IMR-90 (cell line): ENCODE measurements at regions not wholly inside any gene's neighbourhood (a gene's known extent, or its start where the extent isn't known, plus 50 kb on each side); places are given as distances from the start of the nearest gene placed in this dataset.

Experiments
- ATAC-seq: fragments of 200-7000 bp; cut with Tn5 transposase; 2 replicates; pipeline ENCODE4 v1.9.1; 2020; ENCODE audit warnings: low read depth, mild to moderate bottlenecking, moderate library complexity
- BruUV-seq: library from RNA; stranded (reverse); fragments of 400-500 nt; replicated peaks from 2 replicates; lab custom pipeline; 2021; lab: Mats Ljungman, UMichigan
- CTCF ChIA-PET: fragments of 300-600 bp; formaldehyde crosslinking; extraction: SDS; loops from one replicate; lab custom pipeline; 2021; ENCODE audit warnings: antibody characterized with exemption; lab: Yijun Ruan, JAX
- POLR2A ChIA-PET: fragments of 300-600 bp; sonication (Branson Sonifier 250); formaldehyde crosslinking; loops from one replicate; lab custom pipeline; 2022; ENCODE audit warnings: antibody characterized with exemption; ENCODE audit not compliant: unreplicated experiment; lab: Charles Lee
- DNase-seq: peaks from one replicate; pipeline ENCODE4 v3.0.0; 2013
- H2AFZ ChIP-seq: replicated peaks from 2 replicates; pipeline ENCODE3; 2013; ENCODE audit warnings: low read length, mild to moderate bottlenecking; ENCODE audit not compliant: poor library complexity
- H2AK5ac ChIP-seq: 2 replicates; pipeline ENCODE4 v1.6.1; 2013; ENCODE audit warnings: low read depth, low read length, inconsistent platforms
- H2AK9ac ChIP-seq: replicated peaks from 2 replicates; pipeline ENCODE3; 2013; ENCODE audit warnings: mild to moderate bottlenecking, low read depth, low read length, moderate library complexity; ENCODE audit not compliant: poor library complexity
- H2BK120ac ChIP-seq: 2 replicates; pipeline ENCODE4 v1.6.1; 2013; ENCODE audit warnings: low read depth, low read length, inconsistent platforms
- H2BK15ac ChIP-seq: 3 replicates; pipeline ENCODE4 v1.6.1; 2013; ENCODE audit warnings: low read depth, low read length, inconsistent platforms
- H2BK20ac ChIP-seq: 2 replicates; pipeline ENCODE4 v1.6.1; 2013; ENCODE audit warnings: low read depth, mild to moderate bottlenecking, inconsistent platforms, low read length, moderate library complexity
- H2BK5ac ChIP-seq: 2 replicates; pipeline ENCODE4 v1.6.1; 2013; ENCODE audit warnings: mild to moderate bottlenecking, low read depth, low read length, inconsistent platforms; ENCODE audit not compliant: poor library complexity, severe bottlenecking
- H3K14ac ChIP-seq: replicated peaks from 2 replicates; pipeline ENCODE4 v1.6.1; 2013; ENCODE audit warnings: low read depth, low read length, inconsistent platforms
- H3K18ac ChIP-seq: 2 replicates; pipeline ENCODE4 v1.6.1; 2013; ENCODE audit warnings: low read depth, low read length, control low read depth
- H3K23ac ChIP-seq: 2 replicates; pipeline ENCODE4 v1.6.1; 2013; ENCODE audit warnings: low read depth, low read length, inconsistent platforms
- H3K27ac ChIP-seq: 2 replicates; pipeline ENCODE4 v1.5.1; 2013; ENCODE audit warnings: mild to moderate bottlenecking, control low read depth, low read length; ENCODE audit not compliant: insufficient read depth
- H3K27me3 ChIP-seq: 2 replicates; pipeline ENCODE4 v1.6.1; 2013; ENCODE audit warnings: low read length; ENCODE audit not compliant: control insufficient read depth, insufficient read depth
- H3K36me3 ChIP-seq: 2 replicates; pipeline ENCODE4 v1.6.1; 2013; ENCODE audit warnings: low read length, mixed read lengths; ENCODE audit not compliant: control insufficient read depth, insufficient read depth
- H3K4ac ChIP-seq: 2 replicates; pipeline ENCODE4 v1.6.1; 2013; ENCODE audit warnings: low read depth, low read length, inconsistent platforms
- H3K4me1 ChIP-seq: 2 replicates; pipeline ENCODE4 v1.6.1; 2013; ENCODE audit warnings: low read length, mixed read lengths; ENCODE audit not compliant: control insufficient read depth, insufficient read depth
- H3K4me2 ChIP-seq: 2 replicates; pipeline ENCODE4 v1.6.1; 2013; ENCODE audit warnings: low read depth, mild to moderate bottlenecking, control low read depth, low read length, moderate library complexity
- H3K4me3 ChIP-seq: 2 replicates; pipeline ENCODE4 v1.5.1; 2013; ENCODE audit warnings: low read depth, mild to moderate bottlenecking, control low read depth, low read length, moderate library complexity; ENCODE audit not compliant: insufficient read depth
- H3K56ac ChIP-seq: 2 replicates; pipeline ENCODE4 v1.6.1; 2013; ENCODE audit warnings: low read length, inconsistent platforms; ENCODE audit not compliant: insufficient read depth; ENCODE audit errors: extremely low read depth
- H3K79me1 ChIP-seq, 2 experiments: 2 replicates each; pipeline ENCODE4 v1.6.1; 2013; ENCODE audit warnings: low read length in 2 of 2, inconsistent platforms in 1 of 2, low read depth in 1 of 2
- H3K9ac ChIP-seq: 2 replicates; pipeline ENCODE4 v1.6.1; 2013; ENCODE audit warnings: low read depth, low read length, control low read depth
- H3K9me1 ChIP-seq: 2 replicates; pipeline ENCODE4 v1.6.1; 2013; ENCODE audit warnings: low read length, inconsistent platforms; ENCODE audit not compliant: insufficient read depth
- H3K9me3 ChIP-seq: 2 replicates; pipeline ENCODE4 v1.6.1; 2013; ENCODE audit warnings: low read length; ENCODE audit not compliant: control insufficient read depth, insufficient read depth
- H4K20me1 ChIP-seq: 2 replicates; pipeline ENCODE4 v1.6.1; 2013; ENCODE audit warnings: low read length, inconsistent platforms; ENCODE audit not compliant: insufficient read depth
- H4K5ac ChIP-seq: 2 replicates; pipeline ENCODE4 v1.6.1; 2013; ENCODE audit warnings: mild to moderate bottlenecking, low read depth, low read length, control low read depth
- H4K8ac ChIP-seq, 2 experiments: 2 replicates each; pipeline ENCODE4 v1.6.1; 2013; ENCODE audit warnings: low read depth in 2 of 2, low read length in 2 of 2, control low read depth in 1 of 2, inconsistent platforms in 1 of 2
- H4K91ac ChIP-seq: 2 replicates; pipeline ENCODE4 v1.6.1; 2013; ENCODE audit warnings: low read depth, low read length, inconsistent platforms; ENCODE audit not compliant: insufficient read depth
- CEBPB ChIP-seq: IDR thresholded peaks from 2 replicates; pipeline ENCODE4 v1.6.1; 2012; ENCODE audit warnings: low read depth, low read length, improper control_type of control experiment
- MAZ ChIP-seq: IDR thresholded peaks from 2 replicates; pipeline ENCODE4 v1.6.1; 2012; ENCODE audit warnings: low read depth, mild to moderate bottlenecking, low read length, improper control_type of control experiment, moderate library complexity, borderline replicate concordance
- NFE2L2 ChIP-seq: fragments of 150-350 bp; IDR thresholded peaks from 2 replicates; pipeline ENCODE4 v1.6.1; 2016; ENCODE audit warnings: low read depth, mild to moderate bottlenecking, low read length
- WGBS, 2 experiments: methylation state at CpG; one replicate each; pipeline versions ENCODE4 v1.1.5 to v1.1.7; 2013; ENCODE audit warnings: missing lambda C conversion rate in 2 of 2; ENCODE audit not compliant: insufficient read length in 1 of 2; ENCODE audit errors: extremely low coverage in 2 of 2; 5-methylcytosine and 5-hydroxymethylcytosine counted together
- dilution Hi-C: fragments of 300-500 bp; cut with HindIII; formaldehyde crosslinking; loops from one replicate; pipeline ENCODE4 v1.14.3; 2018; ENCODE audit warnings: low sequenced_read_pairs; ENCODE audit not compliant: unreplicated experiment
- in situ Hi-C: fragments of 300-500 bp; cut with MboI; formaldehyde crosslinking; loops from 3 replicates; pipeline ENCODE4 v1.14.3; 2019; ENCODE audit warnings: low sequenced_read_pairs, inconsistent platforms, mixed read lengths
- intact Hi-C: fragments of 100-400 bp; cut with micrococcal nuclease; formaldehyde crosslinking; loops from 2 replicates; pipeline ENCODE4 v1.10.0; 2022

DNA sequence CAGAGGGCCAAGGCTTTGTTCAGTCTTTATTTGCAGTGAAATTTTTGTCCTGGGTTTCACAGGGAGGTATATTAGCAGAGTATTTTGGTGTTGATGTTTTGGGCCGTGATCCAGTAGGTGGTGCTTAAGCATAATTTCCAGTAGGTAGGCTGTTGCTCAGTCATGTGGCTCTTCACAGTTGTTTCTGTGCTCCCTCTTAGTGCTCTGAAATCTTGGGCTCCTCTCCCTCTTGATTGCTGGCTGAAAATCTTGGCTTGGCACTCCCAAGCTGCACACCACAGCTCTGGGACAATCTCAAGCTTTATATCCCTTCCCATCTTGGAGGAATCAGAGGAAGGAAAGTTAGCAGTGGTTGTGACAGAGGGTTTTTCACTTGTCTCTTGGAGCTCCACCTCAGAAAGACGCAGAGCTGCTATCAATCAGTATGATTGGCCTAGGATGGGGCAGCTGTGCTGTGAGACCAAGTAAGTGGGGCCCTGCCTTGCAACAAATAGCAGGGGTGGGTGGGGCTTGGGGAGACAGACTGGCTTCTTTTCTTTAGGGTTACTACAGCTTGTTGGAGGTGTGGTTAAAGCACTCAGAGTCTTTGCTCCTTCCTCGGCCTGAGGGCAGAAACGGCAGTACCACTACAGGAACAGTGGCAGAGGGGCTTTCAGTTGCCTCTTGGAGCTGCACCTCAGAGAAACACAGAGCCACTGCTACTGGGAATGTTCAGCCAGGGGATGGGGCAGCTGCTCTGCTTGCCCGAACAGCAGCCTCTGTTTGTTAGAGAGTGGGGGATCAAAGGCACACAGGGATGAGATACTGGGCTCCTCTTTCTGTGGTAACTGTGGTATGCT lies 627.0 kb downstream of the SI start:
- Histone ChIP-seq H3K23ac (no peak overlapping the region), H3K4me1 (no peaks in the 10 kb centered on the region), H3K14ac (no peak overlapping the region), H3K27me3 (no peaks in the 10 kb centered on the region), H4K91ac (no peak overlapping the region), H2BK120ac (no peak overlapping the region), H3K4me3 (no peak overlapping the region), H3K9me1 (no peaks in the 10 kb centered on the region), H2BK15ac (no peak overlapping the region), H2BK20ac (no peak overlapping the region), H3K4me2 (no peak overlapping the region), H2BK5ac (no peak overlapping the region), H3K36me3 (no peaks in the 10 kb centered on the region), H2AFZ (no peak overlapping the region), H3K9me3 (peaks cover 8% of the 10 kb centered on the region), H4K5ac (no peak overlapping the region), H3K9ac (no peak overlapping the region), H3K4ac (no peak overlapping the region), H2AK5ac (no peak overlapping the region), H4K20me1 (no peaks in the 10 kb centered on the region), H2AK9ac (no peak overlapping the region), H3K56ac (no peak overlapping the region), H3K79me1 (no peaks in the 10 kb centered on the region), H3K27ac (no peak overlapping the region), H4K8ac (no peak overlapping the region), H3K18ac (no peak overlapping the region)
- ChIA-PET POLR2A (no interaction called here), CTCF (no interaction called here)
- WGBS, 2 experiments, result 20% methylated on average over 1 of the region's 5 CpGs; no CpG with 5 or more reads in 1 of the 2 experiments
- ATAC-seq (no peak), DNase-seq (no peak)
- intact Hi-C loops, result no loop called here
- dilution Hi-C loops, result no loop called here
- no TSS peak for BruUV-seq
- no peak for TF ChIP-seq CEBPB
- no peak for TF ChIP-seq MAZ
- TF ChIP-seq NFE2L2, result no peak
- in situ Hi-C loops, result no loop called here
